Left cardiac atrium (tissue), 4 donors: ENCODE measurements at regions not wholly inside any gene's neighbourhood (a gene's known extent, or its start where the extent isn't known, plus 50 kb on each side); places are given as distances from the start of the nearest gene placed in this dataset.
A peak's percentile ranks its signal among the peaks of the same experiment; 100 is the strongest.
"Not testable (repeated sequence)": the region's sequence is repeated elsewhere in the genome, so short reads cannot be mapped to it uniquely, and the experiment has no call there.

Experiments
- ATAC-seq, 2 donors: fragments of 200-7000 bp; cut with Tn5 transposase; one replicate each; pipeline ENCODE4 v1.9.1; 2020; ENCODE audit warnings: mild to moderate bottlenecking in 2 of 2, moderate library complexity in 2 of 2
- DNase-seq: peaks from one replicate; pipeline ENCODE4 v3.0.0-alpha.2; 2020
- intact Hi-C, 2 donors: fragments of 100-400 bp; cut with DNase I; formaldehyde crosslinking; loops; one replicate each; pipeline versions ENCODE4 v1.14.1 to v1.15.1; 2022 to 2023
- donor health status: DM: no; HTN: yes; CAD: no.
- donor health status: DM: no; HTN: yes; CAD: no; lungs with severe emphysema.
- donor health status: DM: yes; HTN: yes; CAD: no.
- donor health status: Dilated cardiomyopathy.

DNA sequence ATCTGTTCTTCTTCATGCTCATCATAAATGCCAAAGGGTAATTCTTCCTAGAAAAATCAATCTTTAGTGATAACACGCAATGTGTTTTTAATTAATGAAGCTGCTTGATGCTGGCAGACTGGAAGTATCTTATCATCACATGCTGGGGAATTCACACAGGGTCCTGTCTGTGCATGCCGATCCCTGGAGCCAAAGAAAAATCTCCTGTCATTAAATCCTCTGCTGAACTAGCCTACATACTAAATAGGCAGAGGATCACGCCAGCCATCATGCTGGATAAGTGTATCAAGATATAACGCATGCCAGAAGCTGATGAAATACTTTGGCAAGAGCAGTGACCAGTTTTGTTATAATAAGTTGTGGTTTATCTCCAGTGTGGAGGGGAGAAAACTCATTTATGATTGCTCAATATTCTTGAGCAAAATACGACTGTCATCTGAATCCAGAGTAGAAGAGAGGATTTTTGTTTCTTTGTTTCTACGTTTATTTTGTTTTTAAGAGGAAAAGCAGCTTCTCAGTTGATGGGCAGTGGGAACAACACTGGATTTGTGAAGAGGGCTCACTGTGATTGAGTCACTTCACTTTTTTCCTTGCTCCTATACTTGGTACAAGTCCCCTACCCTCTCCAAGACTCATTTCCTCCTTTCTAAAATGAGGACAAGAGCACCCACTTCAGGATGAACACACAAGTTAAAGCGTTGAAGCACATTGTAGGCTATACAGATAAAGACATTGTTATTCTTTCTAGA lies 649.1 kb downstream of the TNS3 start:
- ATAC-seq = peak; percentile 85 to 90
- intact Hi-C loops = loop anchor here in 1 of 2 donors (5.0 kb wide), 1 partner anchor 331 kb away; no protein-coding TSS in a partner anchor

DNA sequence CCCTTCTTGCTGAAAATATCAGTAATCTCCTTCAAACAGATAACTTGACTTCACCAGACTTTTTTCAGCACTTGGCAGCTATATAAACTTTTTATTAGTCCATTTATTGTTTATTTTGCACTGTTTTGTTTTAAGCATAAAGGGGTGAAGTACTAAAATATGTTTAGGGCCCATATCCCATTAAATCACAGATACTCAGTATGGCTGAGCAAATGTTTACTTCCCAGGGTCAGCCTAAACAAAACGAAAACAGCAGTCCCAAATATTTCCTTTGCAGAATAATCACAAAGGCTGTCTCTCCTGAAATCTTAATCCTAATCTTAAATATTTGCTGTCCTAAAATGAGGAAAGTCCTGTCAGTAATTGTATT lies 649.6 kb downstream of the TNS3 start:
- no peak for DNase-seq
- intact Hi-C loops = loop anchor here in 1 of 2 donors (5.0 kb wide), 1 partner anchor 330 kb away; no protein-coding TSS in a partner anchor
- no peak for ATAC-seq

More for the DNA sequence above, 649.1 kb downstream of the TNS3 start:
- DNase-seq = peak; percentile 52

DNA sequence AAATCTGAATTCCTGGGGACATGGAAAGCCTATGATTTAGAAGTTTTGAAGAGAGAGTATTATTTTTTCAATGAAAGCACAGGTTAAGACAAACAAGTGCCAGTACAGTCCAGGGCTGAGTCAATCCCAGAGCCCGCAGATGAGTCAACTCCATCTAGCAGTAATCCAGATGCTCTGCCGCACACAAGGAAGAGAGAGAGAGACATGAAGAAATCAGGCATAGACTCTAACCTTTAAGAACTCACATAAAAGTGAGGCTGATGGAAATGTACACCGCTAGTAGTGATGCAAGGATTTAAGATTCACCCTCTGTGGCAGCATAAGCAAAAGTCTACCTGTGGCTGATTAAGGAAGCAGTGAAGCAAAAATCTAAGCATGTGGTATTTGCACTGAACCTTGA lies 651.5 kb downstream of the TNS3 start:
- DNase-seq = peak; percentile 42
- intact Hi-C loops = loop anchor here in 1 of 2 donors (5.0 kb wide), 1 partner anchor 328 kb away; no protein-coding TSS in a partner anchor

DNA sequence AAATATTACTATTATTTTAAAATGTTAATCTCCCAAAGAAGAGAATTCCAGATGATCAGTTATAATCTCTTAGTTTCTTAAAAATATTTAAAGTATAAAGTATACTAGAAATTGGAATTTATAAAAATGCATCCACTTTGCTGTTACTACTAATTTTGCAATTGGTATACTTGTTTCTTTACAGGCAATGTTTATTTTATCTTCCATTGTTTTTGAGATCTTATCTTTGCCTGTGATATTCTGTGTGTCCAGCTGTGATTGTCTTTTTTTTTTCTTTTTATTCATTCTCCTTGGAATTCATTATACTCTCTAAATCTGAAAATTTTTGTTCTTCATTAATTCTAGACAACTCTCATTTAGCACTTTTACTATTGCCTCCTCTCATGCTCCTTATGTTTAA lies 652.6 kb downstream of the TNS3 start:
- intact Hi-C loops = no loop called here
- ATAC-seq = no peak
- no peak for DNase-seq

More for the DNA sequence above, 651.5 kb downstream of the TNS3 start:
- ATAC-seq = peak; percentile 32 to 85

DNA sequence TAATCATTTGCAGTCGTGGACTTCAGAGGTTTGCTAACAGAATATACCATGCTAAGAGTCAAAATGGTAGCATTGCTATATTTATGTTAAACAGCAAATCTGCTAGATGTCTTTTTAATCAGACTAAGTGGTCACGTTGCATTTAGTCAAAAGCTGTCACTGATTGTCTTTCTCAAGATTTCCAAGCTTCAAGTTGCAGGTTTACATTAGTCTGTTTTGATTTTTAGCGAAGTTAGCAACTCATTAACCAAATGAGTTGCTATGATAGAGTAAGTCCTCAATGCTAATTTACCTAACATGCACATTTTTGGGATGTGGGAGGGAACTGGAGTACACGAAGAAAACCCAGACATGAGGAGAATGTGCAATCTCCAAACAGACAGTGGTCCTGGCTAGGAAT lies 653.2 kb downstream of the TNS3 start:
- DNase-seq (no peak), ATAC-seq (no peak)
- intact Hi-C loops = no loop called here

DNA sequence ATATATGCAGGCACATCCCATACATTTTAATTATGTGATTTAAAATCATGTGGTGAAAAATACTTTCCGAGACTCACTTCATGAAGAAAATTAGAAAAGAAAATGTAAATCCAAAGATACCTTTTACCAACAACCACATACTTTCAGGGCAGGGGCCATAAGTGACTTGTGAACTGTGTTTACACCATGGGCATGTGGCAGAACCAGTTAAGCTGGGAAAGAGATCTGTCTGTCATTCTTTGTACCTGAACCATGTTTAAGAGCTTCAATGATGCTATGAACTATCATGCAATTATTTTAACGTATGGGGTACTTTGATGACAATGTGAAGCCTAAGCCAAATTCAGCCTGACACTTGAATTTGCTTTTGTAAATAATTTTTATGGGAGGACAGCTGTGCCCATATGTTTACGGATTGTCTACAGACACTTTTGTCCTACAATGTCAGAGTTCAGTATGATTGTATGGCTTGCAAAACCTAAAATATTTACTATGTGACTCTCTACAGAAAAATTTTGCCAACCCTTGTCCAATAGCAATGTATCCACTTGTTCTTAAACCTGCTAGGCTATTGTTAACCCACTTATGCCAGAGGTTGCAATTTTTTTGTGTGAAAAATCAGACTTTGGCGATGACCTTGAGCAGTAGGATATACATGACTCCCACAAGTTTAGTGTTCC lies 654.6 kb downstream of the TNS3 start:
- ATAC-seq (no peak), DNase-seq (no peak)
- intact Hi-C loops = no loop called here

DNA sequence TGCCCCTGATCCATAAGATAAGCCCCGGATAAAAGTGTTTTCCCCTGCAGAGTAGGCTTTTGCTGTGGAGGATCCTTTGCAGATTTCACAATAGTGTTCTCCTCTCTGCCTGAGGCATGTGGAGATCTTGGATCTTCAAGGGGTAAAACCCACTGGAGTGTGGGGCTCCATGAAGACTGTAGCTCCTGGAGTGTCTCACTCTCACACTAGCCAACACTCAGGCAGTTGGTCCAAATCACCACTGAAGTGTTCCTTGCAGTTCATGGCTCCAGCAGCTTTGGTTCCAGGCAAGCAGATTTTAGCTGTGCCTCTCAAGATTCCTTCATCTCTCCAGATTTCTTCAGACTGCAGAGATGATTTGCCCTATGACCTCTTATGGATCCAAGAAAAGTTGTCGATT lies 665.3 kb downstream of the TNS3 start:
- ATAC-seq = no peak
- intact Hi-C loops = no loop called here
- no peak for DNase-seq

DNA sequence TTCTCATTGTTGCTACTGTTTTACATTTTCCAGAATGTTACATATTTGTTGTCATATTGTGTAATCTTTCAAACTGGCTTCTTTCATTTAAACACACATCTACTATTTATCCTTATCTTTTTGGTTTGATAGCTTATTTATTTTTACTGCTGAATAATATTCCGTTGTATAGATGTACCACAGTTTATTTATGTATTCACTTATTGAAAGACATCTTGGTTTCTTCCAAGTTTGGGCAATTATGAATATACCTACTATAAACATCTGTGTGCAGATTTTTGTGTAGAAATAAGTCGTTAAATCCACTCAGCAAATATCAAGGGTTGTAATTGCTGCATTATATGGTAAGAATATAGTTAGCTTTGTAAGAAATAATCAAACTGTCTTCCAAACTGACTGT lies 669.2 kb downstream of the TNS3 start:
- DNase-seq (no peak), ATAC-seq (no peak)
- intact Hi-C loops = no loop called here

DNA sequence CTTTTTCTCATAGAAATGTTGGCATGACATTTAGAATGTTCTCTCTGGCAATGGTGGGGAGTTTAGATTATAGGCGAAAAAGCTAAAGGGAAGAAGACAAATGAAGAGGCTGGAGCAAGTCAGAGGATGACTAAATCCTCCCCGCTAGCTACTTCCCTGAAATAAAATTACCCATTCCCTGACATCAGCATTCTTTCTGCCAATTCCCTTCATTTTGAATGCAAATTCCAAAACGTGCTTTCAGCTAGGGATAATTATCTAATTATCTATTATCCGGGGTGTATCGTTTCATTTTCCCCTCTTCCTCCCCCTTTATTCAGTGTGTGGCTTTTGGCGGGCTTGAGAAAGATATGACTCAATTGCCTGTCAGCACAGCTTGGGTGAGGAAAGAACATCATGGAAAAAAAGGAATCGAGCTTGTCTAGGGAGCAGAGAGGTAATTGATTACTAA lies 672.3 kb downstream of the TNS3 start:
- no peak for DNase-seq
- peak; percentile 37 to 44 for ATAC-seq
- intact Hi-C loops = no loop called here

DNA sequence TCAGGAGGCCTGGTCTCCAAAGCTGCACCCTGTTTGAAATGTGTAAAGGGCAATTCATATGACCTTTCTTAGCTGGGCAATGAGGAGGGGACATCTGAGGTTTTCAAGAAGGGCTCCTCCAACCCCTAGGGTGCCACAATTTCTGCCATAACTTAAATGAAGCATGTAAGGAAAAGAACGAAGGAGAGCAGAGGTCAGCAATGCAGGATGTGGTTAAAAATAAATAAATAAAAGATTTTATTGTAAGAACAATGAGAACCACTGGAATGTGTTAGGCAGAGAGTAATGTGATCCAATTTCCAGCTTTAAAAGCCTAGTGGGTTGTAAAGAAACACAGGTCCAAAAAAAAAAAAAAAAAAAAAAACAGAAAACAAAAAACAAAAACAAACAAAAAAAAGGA lies 673.1 kb downstream of the TNS3 start:
- intact Hi-C loops = no loop called here
- ATAC-seq (no peak), DNase-seq (no peak)

DNA sequence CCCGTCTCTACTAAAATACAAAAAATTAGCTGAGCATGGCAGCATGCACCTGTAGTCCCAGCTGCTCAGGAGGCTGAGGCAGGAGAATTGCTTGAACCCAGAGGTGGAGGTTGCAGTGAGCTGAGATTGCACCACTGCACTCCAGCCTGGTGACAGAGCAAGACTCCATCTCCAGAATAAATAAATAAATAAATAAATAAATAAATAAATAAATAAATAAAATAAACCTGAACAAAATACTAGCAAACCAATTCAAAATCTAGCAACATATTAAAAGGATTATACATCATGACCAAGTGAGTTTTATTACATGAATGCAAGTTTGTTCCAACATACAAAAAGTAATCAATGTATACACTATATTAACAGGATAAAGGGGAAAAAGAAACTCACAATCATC lies 677.4 kb downstream of the TNS3 start:
- intact Hi-C loops, DNase-seq, ATAC-seq: not testable (repeated sequence)

DNA sequence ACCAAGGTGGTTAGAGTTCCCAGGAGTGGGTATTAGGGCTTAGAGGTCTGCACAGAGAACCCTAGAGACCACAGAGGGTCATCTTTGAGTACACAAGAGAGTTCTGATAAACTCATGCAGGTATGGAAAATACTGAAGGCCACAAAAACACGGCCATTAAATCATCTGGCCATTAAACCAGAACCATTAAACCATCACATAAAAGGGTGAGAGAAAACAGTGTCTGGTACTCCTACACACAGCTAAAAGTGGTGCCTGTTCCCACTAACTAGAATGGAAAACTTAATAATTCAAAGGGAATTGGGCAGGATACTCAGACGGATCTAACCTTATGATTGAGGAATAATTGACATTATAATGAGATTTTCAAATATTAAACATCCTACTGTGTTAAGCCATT lies 679.4 kb downstream of the TNS3 start:
- DNase-seq (no peak), ATAC-seq (no peak)
- intact Hi-C loops = no loop called here

DNA sequence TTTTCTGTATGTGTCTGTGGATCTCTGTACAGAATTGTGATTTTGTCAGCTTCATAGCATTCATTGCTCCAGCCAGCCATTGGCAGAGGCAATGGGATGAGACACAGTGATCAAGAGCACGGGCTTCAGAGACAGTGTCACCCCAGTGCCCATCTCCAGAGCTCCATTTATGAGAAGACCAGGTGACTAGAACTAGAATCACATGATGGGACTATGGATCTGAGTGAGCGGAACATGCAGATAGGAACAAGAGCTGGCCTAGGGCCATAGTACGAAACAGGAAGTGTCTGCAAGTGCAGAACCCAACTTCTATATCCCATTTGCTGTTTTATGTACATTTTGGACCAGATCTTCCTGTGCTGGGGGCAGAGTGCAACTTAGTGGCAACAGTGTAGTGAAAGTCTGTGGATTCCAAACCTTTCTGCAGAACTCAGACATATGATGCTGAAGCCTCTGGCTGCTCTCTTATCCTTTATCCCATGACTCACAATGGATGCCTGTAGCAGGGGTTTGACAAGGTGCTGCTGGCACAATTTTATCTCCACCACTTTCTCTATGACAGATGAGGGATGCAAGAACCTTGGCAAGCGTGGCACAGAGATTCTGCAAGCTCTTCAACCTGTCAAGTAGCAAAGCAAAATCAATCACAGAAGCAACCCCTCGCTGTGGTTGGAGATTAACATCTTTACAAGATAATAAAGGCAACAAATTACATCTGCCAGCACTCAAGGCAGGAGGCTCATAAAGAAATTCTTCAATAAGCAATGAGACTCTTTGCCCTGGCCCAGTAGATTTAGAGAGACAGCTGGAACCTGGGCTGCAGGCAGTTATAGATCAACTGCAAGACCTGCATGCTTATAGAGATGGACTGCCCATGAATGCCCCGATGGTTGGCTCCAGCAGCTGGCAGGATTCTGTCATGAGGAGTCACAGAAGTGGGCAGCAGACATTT lies 681.3 kb downstream of the TNS3 start:
- DNase-seq = peak; percentile 36
- peak; percentile 91 to 97 for ATAC-seq
- intact Hi-C loops = no loop called here

DNA sequence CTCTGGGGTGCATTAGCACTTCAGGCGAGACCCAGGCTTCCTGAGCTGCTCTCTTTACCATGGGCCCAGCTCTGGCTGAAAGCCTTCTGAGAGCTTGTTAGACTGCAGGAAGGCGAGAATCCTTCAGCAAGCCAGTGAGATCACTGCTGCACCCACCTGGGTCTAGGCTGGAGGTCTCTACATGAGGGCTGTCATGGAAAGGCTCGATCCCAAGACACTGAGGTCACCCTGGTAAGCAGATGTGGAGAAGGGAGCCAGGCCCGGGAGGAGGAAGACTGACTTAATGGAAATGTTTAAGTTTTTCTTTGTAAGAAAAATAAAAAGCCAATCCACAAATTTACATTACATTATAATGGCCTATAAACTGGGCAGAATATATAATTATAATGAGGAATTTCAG lies 684.5 kb downstream of the TNS3 start:
- no peak for DNase-seq
- intact Hi-C loops = no loop called here
- no peak for ATAC-seq

DNA sequence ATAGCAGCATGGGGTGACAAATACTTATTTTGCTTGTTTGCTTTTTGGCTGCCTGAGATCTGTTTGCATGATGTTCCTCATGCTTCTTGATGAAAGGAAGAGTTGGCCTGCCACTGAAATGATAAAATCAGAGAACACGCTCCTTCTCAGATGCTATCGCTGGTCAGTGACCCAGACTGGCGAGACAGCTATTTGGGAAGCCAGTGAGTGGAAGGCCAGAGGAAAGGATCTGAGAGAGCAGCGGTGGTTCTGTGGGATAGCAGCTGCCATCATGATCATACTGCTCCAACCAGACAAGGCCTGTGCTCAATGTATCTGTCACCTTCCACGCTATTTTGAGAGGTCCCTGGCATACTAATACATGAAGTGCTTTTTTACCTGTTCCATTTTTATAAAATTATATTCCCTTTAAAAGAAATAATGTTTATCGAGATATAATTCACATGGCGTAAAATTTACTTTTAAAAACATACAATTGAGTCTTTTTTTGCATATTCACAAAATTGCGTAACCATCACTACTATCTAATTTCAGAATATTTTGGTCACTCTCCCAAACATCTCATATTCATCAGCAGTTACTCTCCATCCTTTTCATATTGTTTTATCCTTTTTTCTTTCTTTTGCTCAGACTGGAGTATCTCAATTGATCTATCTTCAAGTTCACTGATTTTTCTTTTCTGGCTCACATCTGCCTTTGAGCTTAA lies 695.1 kb downstream of the TNS3 start:
- intact Hi-C loops = no loop called here
- ATAC-seq (no peak), DNase-seq (no peak)

DNA sequence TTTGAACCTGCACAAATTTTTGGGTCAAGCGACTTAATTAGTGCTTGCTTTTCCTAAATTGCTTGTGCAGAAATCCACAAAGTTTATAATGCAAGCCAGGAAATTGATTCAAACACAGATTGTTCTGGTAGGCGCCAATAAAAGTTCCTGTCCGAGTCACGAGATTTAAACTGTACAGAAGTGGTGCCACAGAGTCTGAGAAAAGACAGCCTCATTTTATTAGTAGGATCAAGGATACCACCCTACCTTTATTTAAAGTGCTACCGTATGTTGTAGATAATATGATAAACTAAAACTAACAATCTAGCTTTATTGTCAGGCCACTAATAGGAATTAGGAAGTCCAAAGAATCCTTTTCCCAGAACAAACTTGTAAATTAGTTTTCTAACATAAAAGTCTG lies 696.7 kb downstream of the TNS3 start:
- DNase-seq (no peak), ATAC-seq (no peak)
- intact Hi-C loops = no loop called here

DNA sequence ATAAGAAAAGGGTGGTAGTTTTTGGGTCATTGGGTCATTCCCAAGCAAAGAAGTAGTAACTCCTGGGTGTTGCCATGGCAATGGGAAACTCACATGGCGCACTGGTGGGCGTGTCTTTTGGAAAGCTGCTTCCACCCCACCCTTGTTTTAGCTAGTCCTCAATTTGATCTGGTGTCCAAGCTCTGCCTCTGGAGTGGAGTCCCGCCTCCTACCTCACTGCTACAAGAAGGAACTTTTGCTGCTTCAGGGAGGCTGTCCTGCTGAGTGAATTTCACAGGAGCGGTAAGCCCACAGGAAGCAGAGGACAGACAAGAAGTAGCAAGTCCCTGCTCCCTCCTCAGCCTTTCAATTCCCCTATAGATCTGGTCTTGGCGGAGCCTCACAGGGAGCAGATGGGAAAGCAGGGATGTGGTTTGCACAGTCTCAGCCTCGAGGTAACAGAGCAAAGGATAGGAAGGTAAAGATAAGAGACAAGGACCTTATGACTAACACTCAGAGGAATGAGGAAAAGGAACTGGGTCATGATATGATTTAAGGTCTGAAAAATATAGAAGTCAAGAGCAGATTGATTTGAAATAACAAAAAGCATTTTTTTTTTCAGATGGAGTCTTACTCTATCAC lies 700.3 kb downstream of the TNS3 start:
- no peak for DNase-seq
- ATAC-seq = no peak
- intact Hi-C loops = no loop called here

DNA sequence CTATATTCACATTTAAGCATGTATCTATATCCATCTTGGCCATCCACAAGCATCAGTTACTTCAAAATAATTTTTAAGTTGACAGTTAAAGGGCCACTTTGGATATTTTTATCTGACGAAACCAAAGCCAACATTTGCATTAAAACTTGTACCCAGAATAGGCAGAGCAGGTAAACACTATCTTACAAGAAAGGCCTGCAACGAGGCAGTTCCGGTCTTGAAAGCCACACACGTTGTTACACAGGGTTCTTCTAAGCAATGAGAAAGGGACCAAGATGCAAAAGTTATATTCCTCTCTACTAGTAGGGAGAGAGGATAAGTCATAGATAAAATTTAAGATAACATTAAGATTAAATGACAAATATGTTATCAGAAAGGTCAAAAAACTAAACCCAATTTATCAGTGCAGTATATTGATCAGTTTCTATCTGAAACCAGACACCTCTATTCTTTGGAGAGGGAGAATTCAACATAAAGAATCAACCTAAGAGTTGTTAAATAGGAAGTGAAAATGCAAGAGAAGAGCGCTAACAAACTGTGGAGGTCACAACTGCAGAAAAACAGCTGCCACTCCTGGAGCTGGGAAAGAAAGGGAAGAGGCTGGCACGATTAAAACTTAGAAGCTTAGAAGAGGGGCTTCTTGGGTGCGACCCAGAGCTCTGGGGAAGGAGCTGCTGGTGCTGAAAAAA lies 701.3 kb downstream of the TNS3 start:
- intact Hi-C loops = no loop called here
- DNase-seq (no peak), ATAC-seq (no peak)
